ENCODE measurements at regions not wholly inside any gene's neighbourhood (a gene's known extent, or its start where the extent isn't known, plus 50 kb on each side); places are given as distances from the start of the nearest gene placed in this dataset.

- TF ChIP-seq, protein P1, sequence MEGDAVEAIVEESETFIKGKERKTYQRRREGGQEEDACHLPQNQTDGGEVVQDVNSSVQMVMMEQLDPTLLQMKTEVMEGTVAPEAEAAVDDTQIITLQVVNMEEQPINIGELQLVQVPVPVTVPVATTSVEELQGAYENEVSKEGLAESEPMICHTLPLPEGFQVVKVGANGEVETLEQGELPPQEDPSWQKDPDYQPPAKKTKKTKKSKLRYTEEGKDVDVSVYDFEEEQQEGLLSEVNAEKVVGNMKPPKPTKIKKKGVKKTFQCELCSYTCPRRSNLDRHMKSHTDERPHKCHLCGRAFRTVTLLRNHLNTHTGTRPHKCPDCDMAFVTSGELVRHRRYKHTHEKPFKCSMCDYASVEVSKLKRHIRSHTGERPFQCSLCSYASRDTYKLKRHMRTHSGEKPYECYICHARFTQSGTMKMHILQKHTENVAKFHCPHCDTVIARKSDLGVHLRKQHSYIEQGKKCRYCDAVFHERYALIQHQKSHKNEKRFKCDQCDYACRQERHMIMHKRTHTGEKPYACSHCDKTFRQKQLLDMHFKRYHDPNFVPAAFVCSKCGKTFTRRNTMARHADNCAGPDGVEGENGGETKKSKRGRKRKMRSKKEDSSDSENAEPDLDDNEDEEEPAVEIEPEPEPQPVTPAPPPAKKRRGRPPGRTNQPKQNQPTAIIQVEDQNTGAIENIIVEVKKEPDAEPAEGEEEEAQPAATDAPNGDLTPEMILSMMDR (IDR thresholded peaks at IDR 0.05): no peak
- no peak for TF ChIP-seq POLR2A (IDR thresholded peaks at IDR 0.05)
Measured at GRCh38 chr11:22049276-22049675, 143.6 kb upstream of the ANO5 start.
